Liver (tissue), 3 donors: ENCODE measurements at regions not wholly inside any gene's neighbourhood (a gene's known extent, or its start where the extent isn't known, plus 50 kb on each side); places are given as distances from the start of the nearest gene placed in this dataset.

Experiments
- CTCF ChIP-seq: fragments of 150-350 bp; IDR thresholded peaks from 2 replicates; pipeline ENCODE4 v1.5.1; 2017; ENCODE audit warnings: improper control_type of control experiment, low read depth, low read length; ENCODE audit not compliant: missing input control
- MAX ChIP-seq: IDR thresholded peaks from 2 replicates; pipeline ENCODE4 v1.6.1; 2016; ENCODE audit warnings: antibody characterized with exemption
- RAD21 ChIP-seq, 2 donors: IDR thresholded peaks; 2 replicates each; pipeline ENCODE4 v1.6.1; 2016; ENCODE audit warnings: antibody characterized with exemption in 2 of 2, mild to moderate bottlenecking in 2 of 2
- REST ChIP-seq: IDR thresholded peaks from 2 replicates; pipeline ENCODE4 v1.6.1; 2016; ENCODE audit warnings: antibody characterized with exemption, mild to moderate bottlenecking
- donor health status: healthy.
- donor health status: healthy.

GRCh38 chr22:19661156-19661555 lies 53.1 kb upstream of the SEPTIN5 start:
- TF ChIP-seq CTCF (no peak), MAX (no peak), RAD21 (IDR thresholded peaks at IDR 0.05) (no peak), REST (no peak)
